GM13977 (cell line): ENCODE measurements at regions not wholly inside any gene's neighbourhood (a gene's known extent, or its start where the extent isn't known, plus 50 kb on each side); places are given as distances from the start of the nearest gene placed in this dataset.
"Not testable (repeated sequence)": the region's sequence is repeated elsewhere in the genome, so short reads cannot be mapped to it uniquely, and the experiment has no call there.

Source experiments
- DNase-seq: peaks from one replicate; pipeline ENCODE4 v3.0.0; 2012; ENCODE audit warnings: low spot score
- CTCF ChIP-seq: IDR thresholded peaks from 2 replicates; pipeline ENCODE4 v1.5.1; 2012; ENCODE audit warnings: mild to moderate bottlenecking, control low read depth; ENCODE audit not compliant: insufficient read depth; ENCODE audit errors: extremely low read depth, missing control alignments
- in situ Hi-C: fragments of 300-500 bp; cut with MboI; formaldehyde crosslinking; loops from one replicate; pipeline ENCODE4 v1.12.0; 2022; ENCODE audit warnings: low sequenced_read_pairs, low pct_unique_long_range_greater_than_20kb, mixed read lengths, inconsistent platforms; ENCODE audit not compliant: unreplicated experiment

GRCh38 chr13:112174476-112175110 is 107.6 kb downstream of the SOX1 start:
- in situ Hi-C loops, result no loop called here
- TF ChIP-seq CTCF, result no peak
- DNase-seq, result no peak

DNA sequence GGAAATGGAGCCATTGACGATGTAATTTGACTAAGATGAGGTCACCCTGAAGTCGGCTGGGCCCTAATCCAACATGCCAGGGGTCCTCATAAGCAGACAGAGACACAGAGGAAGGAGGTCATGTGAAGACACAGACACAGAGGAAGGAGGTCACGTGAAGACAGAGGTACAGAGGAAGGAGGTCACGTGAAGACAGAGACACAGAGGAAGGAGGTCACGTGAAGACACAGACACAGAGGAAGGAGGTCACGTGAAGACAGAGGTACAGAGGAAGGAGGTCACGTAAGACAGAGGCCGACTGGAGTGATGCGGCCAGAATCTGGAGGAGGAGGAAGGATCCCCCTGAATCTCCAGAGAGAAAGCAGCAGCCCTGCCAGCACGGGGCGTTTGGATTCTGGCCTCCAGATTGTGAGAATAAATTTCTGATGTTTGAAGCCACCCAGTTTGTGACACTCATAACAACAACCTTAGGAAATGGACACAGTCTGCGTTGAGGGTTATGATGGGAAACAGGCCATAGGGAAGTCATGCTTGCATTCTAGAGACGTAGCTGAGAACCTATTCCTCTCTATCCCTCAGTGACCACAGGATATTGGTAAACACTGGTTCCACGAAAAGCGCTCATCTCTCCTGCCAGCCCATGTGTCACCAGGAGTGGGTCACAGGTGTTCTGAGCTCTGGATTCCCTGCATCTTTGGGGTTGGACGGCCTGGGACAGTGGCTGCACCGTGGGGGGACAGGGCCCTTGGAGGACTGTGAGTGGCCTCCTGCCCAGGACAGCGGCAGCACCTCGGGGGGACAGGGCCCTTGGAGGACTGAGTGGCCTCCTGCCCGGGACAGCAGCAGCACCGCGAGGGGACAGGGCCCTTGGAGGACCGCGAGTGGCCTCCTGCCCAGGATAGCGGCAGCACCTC is 108.5 kb downstream of the SOX1 start:
- no peak for DNase-seq
- no peak for TF ChIP-seq CTCF
- in situ Hi-C loops, result no loop called here

GRCh38 chr13:112176141-112177119 is 109.5 kb downstream of the SOX1 start:
- DNase-seq, in situ Hi-C loops: not testable (repeated sequence)

DNA sequence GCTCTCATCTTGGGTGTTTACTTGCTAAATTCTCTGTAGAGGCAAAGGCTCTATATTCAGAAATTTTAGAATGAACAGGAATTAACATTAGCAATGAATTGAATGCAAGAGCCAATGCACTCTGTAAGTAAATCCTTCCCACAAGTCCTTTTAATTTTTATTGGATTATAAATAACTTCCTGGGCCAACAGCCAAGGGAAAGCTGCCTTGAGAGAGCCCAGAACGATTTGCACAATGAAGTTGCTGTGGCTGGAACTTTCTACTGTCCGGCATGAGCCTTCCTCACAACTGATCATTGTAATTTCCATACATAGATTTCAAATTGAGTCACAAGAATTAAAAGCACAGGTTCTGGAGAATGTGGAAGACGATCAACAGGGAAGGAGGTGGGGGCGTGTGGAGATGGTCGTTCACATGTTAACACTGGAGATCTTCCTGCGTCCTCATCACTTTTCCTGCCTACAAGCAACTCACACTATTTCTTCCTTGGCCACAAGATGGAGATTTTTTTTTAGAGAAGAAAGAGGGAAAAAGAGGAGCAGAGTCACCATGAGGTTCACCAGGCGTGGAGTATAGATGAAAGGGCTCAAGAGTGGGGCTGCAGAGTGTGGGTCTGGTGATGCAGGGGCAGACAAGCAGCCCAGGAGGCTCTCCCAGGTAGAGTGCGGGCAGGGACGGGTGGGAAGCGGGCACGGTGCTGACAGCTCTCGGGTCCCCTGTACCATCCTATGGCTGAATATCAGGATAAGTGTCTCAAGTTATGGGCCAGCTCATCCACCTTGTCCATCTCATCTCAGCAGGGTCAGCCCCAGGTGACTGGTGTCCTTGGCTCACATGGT is 110.7 kb downstream of the SOX1 start:
- no peak for DNase-seq
- in situ Hi-C loops, result no loop called here
- TF ChIP-seq CTCF, result no peak

DNA sequence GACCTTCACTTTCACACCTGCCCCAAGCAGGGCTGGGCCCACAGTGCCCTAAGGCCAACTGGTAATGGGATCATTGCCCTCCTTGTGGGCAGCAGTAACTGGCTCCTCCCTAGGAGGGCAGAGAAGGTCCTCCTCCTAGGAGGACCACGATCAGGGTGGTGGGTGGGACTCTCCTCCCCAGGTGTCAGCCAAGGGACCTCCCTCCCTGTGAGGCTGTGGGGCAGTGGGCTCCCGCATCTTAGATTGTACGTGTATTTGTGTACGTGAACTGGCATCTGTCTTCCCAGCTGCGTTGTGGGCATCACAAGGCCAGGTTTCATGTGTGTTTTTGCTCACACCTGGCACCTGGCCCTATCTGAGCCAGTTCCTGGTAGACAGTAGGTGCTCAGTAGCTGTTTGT is 111.8 kb downstream of the SOX1 start:
- in situ Hi-C loops, result no loop called here
- no peak for TF ChIP-seq CTCF

GRCh38 chr13:112179421-112179820 is 112.5 kb downstream of the SOX1 start:
- DNase-seq, result no peak
- TF ChIP-seq CTCF, result no peak
- in situ Hi-C loops, result no loop called here

More for the DNA sequence above, 111.8 kb downstream of the SOX1 start:
- no peak for DNase-seq
